Upper lobe of left lung (tissue), 6 donors: ENCODE measurements at regions not wholly inside any gene's neighbourhood (a gene's known extent, or its start where the extent isn't known, plus 50 kb on each side); places are given as distances from the start of the nearest gene placed in this dataset.

ENCODE experiments used
- ATAC-seq, 2 donors: fragments of 200-7000 bp; cut with Tn5 transposase; one replicate each; pipeline ENCODE4 v1.9.1; 2022; ENCODE audit warnings: mild to moderate bottlenecking in 2 of 2, moderate library complexity in 2 of 2; ENCODE audit not compliant: low FRiP score in 2 of 2
- DNase-seq, 2 donors: peaks; one replicate each; pipeline ENCODE4 v3.0.0-alpha.2; 2019 to 2020
- H3K27ac ChIP-seq, 4 donors: fragments of 200-600 bp; sonication (generic); one replicate each; pipeline ENCODE4 v1.5.1; 2016 to 2019
- H3K27me3 ChIP-seq, 4 donors: fragments of 200-600 bp; sonication (generic); one replicate each; pipeline ENCODE4 v1.5.1; 2017 to 2019
- H3K36me3 ChIP-seq, 4 donors: fragments of 200-600 bp; sonication (generic); one replicate each; pipeline ENCODE4 v1.5.1; 2016 to 2019
- H3K4me1 ChIP-seq, 4 donors: fragments of 200-600 bp; sonication (generic); one replicate each; pipeline ENCODE4 v1.5.1; 2018 to 2019
- H3K4me3 ChIP-seq, 4 donors: fragments of 200-600 bp; sonication (generic); one replicate each; pipeline ENCODE4 v1.5.1; 2017 to 2019; ENCODE audit warnings: mild to moderate bottlenecking in 2 of 4, moderate library complexity in 1 of 4
- H3K9me3 ChIP-seq, 4 donors: fragments of 200-600 bp; sonication (generic); one replicate each; pipeline ENCODE4 v1.5.1; 2018 to 2019
- EP300 ChIP-seq, 4 donors: sonication (generic); formaldehyde crosslinking; IDR thresholded peaks; one replicate each; pipeline ENCODE4 v1.5.1; 2017; ENCODE audit warnings: antibody characterized with exemption in 4 of 4, control low read depth in 2 of 4
- POLR2A ChIP-seq, 4 donors: fragments of 450-650 bp; IDR thresholded peaks; one replicate each; pipeline ENCODE4 v1.5.1; 2016 to 2017; ENCODE audit warnings: antibody characterized with exemption in 4 of 4, mild to moderate bottlenecking in 2 of 4
- POLR2AphosphoS5 ChIP-seq, 2 donors: sonication (generic); formaldehyde crosslinking; IDR thresholded peaks; one replicate each; pipeline ENCODE4 v1.5.1; 2017; ENCODE audit warnings: antibody characterized with exemption in 2 of 2
- WGBS, 2 donors: methylation state at CpG; one replicate each; pipeline ENCODE4 v1.1.5; 2017 to 2018; 5-methylcytosine and 5-hydroxymethylcytosine counted together
- TF ChIP-seq, protein P1 (sequence below), 6 experiments: fragments of 450-650 bp in 4 of 6; fragments of 200-600 bp in 2 of 6; sonication (generic) in 2 of 6; IDR thresholded peaks; one replicate each; pipeline ENCODE4 v1.5.1; 2016 to 2019; ENCODE audit warnings: antibody characterized with exemption in 6 of 6
- donor health status: DM: no; HTN: no; CAD: no; lungs with moderate emphysema.
- donor health status: DM: no; HTN: yes; CAD: no; lungs with severe emphysema.

DNA sequence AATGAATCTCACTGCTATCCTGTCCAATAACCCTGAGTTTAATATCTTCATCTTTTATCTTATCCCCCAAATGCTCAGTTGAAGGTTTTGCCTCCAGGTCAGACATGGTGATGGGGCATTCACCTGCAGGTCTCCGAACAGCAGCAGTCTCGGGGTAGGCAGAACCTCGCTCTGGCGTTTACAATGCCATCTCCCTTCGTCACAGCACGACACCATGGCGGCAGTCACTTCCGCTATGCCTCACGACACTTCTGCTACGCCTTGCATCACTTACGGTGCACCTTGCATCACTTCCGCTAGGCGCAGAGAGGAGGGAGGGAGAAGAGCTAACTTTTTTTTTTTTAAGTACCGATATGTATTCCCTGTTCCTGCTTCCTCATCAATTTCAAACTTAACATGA is 194.9 kb downstream of the BCAS1 start:
- Histone ChIP-seq H3K27ac (peak overlapping the region in 2 of 4 donors; percentile 57 to 70), H3K4me3 (peak overlapping the region in 1 of 4 donors; percentile 10), H3K9me3 (no peaks in the 10 kb centered on the region), H3K27me3 (no peaks in the 10 kb centered on the region), H3K36me3 (no peaks in the 10 kb centered on the region), H3K4me1 (peaks cover 0 to 9% (median 5%) of the 10 kb centered on the region in 4 donors)
- DNase-seq, result peak in 1 of 2 donors; percentile 66
- WGBS, 2 donors, result 82 to 89% methylated on average over 14 of the region's 14 CpGs
- TF ChIP-seq, protein P1, sequence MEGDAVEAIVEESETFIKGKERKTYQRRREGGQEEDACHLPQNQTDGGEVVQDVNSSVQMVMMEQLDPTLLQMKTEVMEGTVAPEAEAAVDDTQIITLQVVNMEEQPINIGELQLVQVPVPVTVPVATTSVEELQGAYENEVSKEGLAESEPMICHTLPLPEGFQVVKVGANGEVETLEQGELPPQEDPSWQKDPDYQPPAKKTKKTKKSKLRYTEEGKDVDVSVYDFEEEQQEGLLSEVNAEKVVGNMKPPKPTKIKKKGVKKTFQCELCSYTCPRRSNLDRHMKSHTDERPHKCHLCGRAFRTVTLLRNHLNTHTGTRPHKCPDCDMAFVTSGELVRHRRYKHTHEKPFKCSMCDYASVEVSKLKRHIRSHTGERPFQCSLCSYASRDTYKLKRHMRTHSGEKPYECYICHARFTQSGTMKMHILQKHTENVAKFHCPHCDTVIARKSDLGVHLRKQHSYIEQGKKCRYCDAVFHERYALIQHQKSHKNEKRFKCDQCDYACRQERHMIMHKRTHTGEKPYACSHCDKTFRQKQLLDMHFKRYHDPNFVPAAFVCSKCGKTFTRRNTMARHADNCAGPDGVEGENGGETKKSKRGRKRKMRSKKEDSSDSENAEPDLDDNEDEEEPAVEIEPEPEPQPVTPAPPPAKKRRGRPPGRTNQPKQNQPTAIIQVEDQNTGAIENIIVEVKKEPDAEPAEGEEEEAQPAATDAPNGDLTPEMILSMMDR (IDR thresholded peaks at IDR 0.05), result no peak
- no peak for TF ChIP-seq EP300 (IDR thresholded peaks at IDR 0.05)
- TF ChIP-seq POLR2A (IDR thresholded peaks at IDR 0.05), result peak in 1 of 4 donors; percentile 22
- TF ChIP-seq POLR2AphosphoS5 (IDR thresholded peaks at IDR 0.05), result peak; percentile 74 to 84
- ATAC-seq, result peak in 1 of 2 donors; percentile 63

GRCh38 chr20:53874706-53875105 is 195.7 kb downstream of the BCAS1 start:
- Histone ChIP-seq H3K4me3 (no peak overlapping the region), H3K36me3 (no peaks in the 10 kb centered on the region), H3K27me3 (no peaks in the 10 kb centered on the region), H3K4me1 (peaks cover 3 to 9% (median 7%) of the 10 kb centered on the region in 4 donors), H3K27ac (peak overlapping the region in 1 of 4 donors; percentile 57), H3K9me3 (no peaks in the 10 kb centered on the region)
- ATAC-seq (no peak), DNase-seq (no peak)
- 98 to 100% methylated on average over 1 of the region's 1 CpG for WGBS, 2 donors
- TF ChIP-seq POLR2A (IDR thresholded peaks at IDR 0.05), result no peak
- no peak for TF ChIP-seq EP300 (IDR thresholded peaks at IDR 0.05)
- TF ChIP-seq, protein P1 (IDR thresholded peaks at IDR 0.05), result no peak
- TF ChIP-seq POLR2AphosphoS5 (IDR thresholded peaks at IDR 0.05), result no peak

DNA sequence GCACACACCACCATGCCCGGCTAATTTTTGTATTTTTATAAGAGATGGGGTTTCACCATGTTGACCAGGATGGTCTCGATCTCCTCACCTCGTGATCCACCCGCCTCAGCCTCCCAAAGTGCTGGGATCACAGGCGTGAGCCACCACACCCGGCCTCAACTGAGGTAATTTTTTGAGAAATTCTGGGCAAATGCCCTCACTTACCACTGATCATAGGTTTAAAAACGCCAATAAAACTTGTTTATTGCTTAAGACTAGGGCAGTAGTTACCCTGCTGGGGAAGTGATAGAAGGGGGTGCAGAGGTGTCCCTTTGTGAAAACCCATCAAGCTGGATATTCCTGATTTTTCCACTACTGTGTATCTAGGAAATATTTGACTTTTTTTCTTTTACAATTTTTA is 196.3 kb downstream of the BCAS1 start:
- peaks cover 8 to 15% (median 12%) of the 10 kb centered on the region in 4 donors for H3K4me1 ChIP-seq
- ATAC-seq (no peak), DNase-seq (no peak)
- TF ChIP-seq POLR2A (IDR thresholded peaks at IDR 0.05) (no peak), POLR2AphosphoS5 (IDR thresholded peaks at IDR 0.05) (no peak), EP300 (IDR thresholded peaks at IDR 0.05) (no peak)
- TF ChIP-seq, protein P1 (IDR thresholded peaks at IDR 0.05), result no peak
- H3K27ac ChIP-seq, result no peak overlapping the region
- H3K9me3 ChIP-seq, result no peaks in the 10 kb centered on the region
- WGBS, 2 donors, result 87 to 94% methylated on average over 7 of the region's 7 CpGs
- no peak overlapping the region for H3K4me3 ChIP-seq
- no peaks in the 10 kb centered on the region for H3K27me3 ChIP-seq
- H3K36me3 ChIP-seq, result no peaks in the 10 kb centered on the region

- 63 to 78% methylated on average over 2 of the region's 2 CpGs for WGBS, 2 donors
- TF ChIP-seq POLR2AphosphoS5 (IDR thresholded peaks at IDR 0.05) (no peak), EP300 (IDR thresholded peaks at IDR 0.05) (no peak), POLR2A (IDR thresholded peaks at IDR 0.05) (no peak)
- TF ChIP-seq, protein P1 (IDR thresholded peaks at IDR 0.05), result no peak
- H3K4me3 ChIP-seq, result no peak overlapping the region
- H3K27me3 ChIP-seq, result no peaks in the 10 kb centered on the region
- H3K27ac ChIP-seq, result no peak overlapping the region
- peaks cover 7 to 15% (median 9%) of the 10 kb centered on the region in 4 donors for H3K4me1 ChIP-seq
- no peaks in the 10 kb centered on the region for H3K9me3 ChIP-seq
- H3K36me3 ChIP-seq, result no peaks in the 10 kb centered on the region
- DNase-seq (no peak), ATAC-seq (no peak)
Measured at GRCh38 chr20:53873230-53873604, 197.2 kb downstream of the BCAS1 start.

GRCh38 chr20:53872561-53873229 is 197.7 kb downstream of the BCAS1 start:
- DNase-seq (no peak), ATAC-seq (no peak)
- Histone ChIP-seq H3K27me3 (no peaks in the 10 kb centered on the region), H3K4me3 (no peak overlapping the region), H3K27ac (no peak overlapping the region), H3K9me3 (no peaks in the 10 kb centered on the region), H3K4me1 (peaks cover 7 to 15% (median 9%) of the 10 kb centered on the region in 4 donors), H3K36me3 (no peaks in the 10 kb centered on the region)
- 48 to 52% methylated on average over 10 of the region's 10 CpGs for WGBS, 2 donors
- TF ChIP-seq, protein P1 (IDR thresholded peaks at IDR 0.05), result no peak
- TF ChIP-seq POLR2AphosphoS5 (IDR thresholded peaks at IDR 0.05), result no peak
- no peak for TF ChIP-seq POLR2A (IDR thresholded peaks at IDR 0.05)
- TF ChIP-seq EP300 (IDR thresholded peaks at IDR 0.05), result no peak
